HepG2 (cell line): ENCODE measurements at regions not wholly inside any gene's neighbourhood (a gene's known extent, or its start where the extent isn't known, plus 50 kb on each side); places are given as distances from the start of the nearest gene placed in this dataset.
"Not testable (repeated sequence)": the region's sequence is repeated elsewhere in the genome, so short reads cannot be mapped to it uniquely, and the experiment has no call there.

Experiments used
- ATAC-seq: fragments of 200-7000 bp; cut with Tn5 transposase; 3 replicates; pipeline ENCODE4 v1.9.1; 2020; ENCODE audit warnings: mild to moderate bottlenecking, moderate library complexity
- BruUV-seq: library from RNA; stranded (reverse); fragments of 400-500 nt; replicated peaks from 2 replicates; lab custom pipeline; 2021; lab: Mats Ljungman, UMichigan
- CTCF ChIA-PET: fragments of 300-600 bp; formaldehyde crosslinking; extraction: SDS; loops from one replicate; lab custom pipeline; 2021; ENCODE audit warnings: low total read pairs, inconsistent platforms, low intra/inter-chr PET ratio; lab: Yijun Ruan, JAX
- POLR2A ChIA-PET: fragments of 350-600 bp; sonication (Branson Sonifier 250); formaldehyde crosslinking; loops from one replicate; lab custom pipeline; 2020; ENCODE audit warnings: antibody characterized with exemption, inconsistent platforms; lab: Yijun Ruan, JAX
- DNase-seq: peaks from one replicate; pipeline ENCODE4 v3.0.0-alpha.2; 2015; ENCODE audit warnings: low spot score
- FAIRE-seq: peaks from 3 replicates; lab custom pipeline; 2011; peaks lifted over from hg19 to GRCh38; lab: Jason Lieb, UNC
- H2AFZ ChIP-seq: one replicate; pipeline ENCODE4 v1.6.1; 2011; ENCODE audit warnings: low read length, inconsistent platforms
- H3K27ac ChIP-seq: fragments of 300-600 bp; 3 replicates; pipeline ENCODE4 v1.8.0; 2011; ENCODE audit warnings: mixed run types, mild to moderate bottlenecking, mixed read lengths, low read length, inconsistent platforms; ENCODE audit not compliant: insufficient read depth; ENCODE audit errors: extremely low read length
- H3K27me3 ChIP-seq, 2 experiments: fragments of 200-600 bp in 1 of 2; 2 replicates in 1 of 2; 3 replicates in 1 of 2; pipeline versions ENCODE4 v1.6.0 to v1.8.0; 2011; ENCODE audit warnings: low read length in 2 of 2, mild to moderate bottlenecking in 2 of 2, moderate library complexity in 2 of 2, inconsistent platforms in 1 of 2; ENCODE audit not compliant: insufficient read depth in 2 of 2, control insufficient read depth in 1 of 2
- H3K36me3 ChIP-seq, 2 experiments: fragments of 200-600 bp in 1 of 2; replicated peaks in 1 of 2; 2 replicates in 1 of 2; 3 replicates in 1 of 2; pipeline versions ENCODE4 v1.5.1 to v1.8.0; 2011; ENCODE audit warnings: low read length in 2 of 2, inconsistent platforms in 1 of 2; ENCODE audit not compliant: insufficient read depth in 2 of 2, control insufficient read depth in 1 of 2
- H3K4me1 ChIP-seq: 2 replicates; pipeline ENCODE4 v1.5.1; 2012; ENCODE audit warnings: low read length, inconsistent platforms; ENCODE audit not compliant: insufficient read depth
- H3K4me2 ChIP-seq: 2 replicates; pipeline ENCODE4 v1.6.0; 2011; ENCODE audit warnings: low read depth, low read length, inconsistent platforms
- H3K4me3 ChIP-seq, 3 experiments: fragments of 200-600 bp in 1 of 3; sonication (generic), shearing (Covaris generic) in 1 of 3; replicated peaks in 1 of 3; 2 replicates each; pipeline ENCODE4 v1.5.1; 2011 to 2016; ENCODE audit warnings: low read length in 3 of 3, inconsistent platforms in 2 of 3, low read depth in 2 of 3, mild to moderate bottlenecking in 2 of 3, control low read depth in 1 of 3, mixed read lengths in 1 of 3; ENCODE audit not compliant: insufficient read depth in 1 of 3
- H3K79me2 ChIP-seq: one replicate; pipeline ENCODE4 v1.6.1; 2011; ENCODE audit warnings: low read length, inconsistent platforms; ENCODE audit not compliant: insufficient read depth
- H3K9ac ChIP-seq: 2 replicates; pipeline ENCODE4 v1.6.0; 2011; ENCODE audit warnings: mild to moderate bottlenecking, low read depth, low read length, inconsistent platforms; ENCODE audit not compliant: insufficient read depth
- H3K9me3 ChIP-seq: 2 replicates; pipeline ENCODE4 v1.5.1; 2012; ENCODE audit warnings: mild to moderate bottlenecking, low read length
- H4K20me1 ChIP-seq: 2 replicates; pipeline ENCODE4 v1.6.0; 2011; ENCODE audit warnings: inconsistent platforms, mild to moderate bottlenecking, low read length, moderate library complexity; ENCODE audit not compliant: insufficient read depth
- ARID5B ChIP-seq: IDR thresholded peaks from 2 replicates; pipeline ENCODE4 v1.4.0; 2020; ENCODE audit warnings: mild to moderate bottlenecking, missing genetic modification reagents
- BCL6 ChIP-seq: IDR thresholded peaks from 2 replicates; pipeline ENCODE4 v1.6.1; 2016; ENCODE audit warnings: missing genetic modification reagents, missing compliant biosample characterization
- HNF4A ChIP-seq: sonication (generic); formaldehyde crosslinking; IDR thresholded peaks from 2 replicates; pipeline ENCODE4 v1.4.0; 2020; ENCODE audit warnings: missing genetic modification reagents
- LCORL ChIP-seq, 2 experiments: fragments of 450-650 bp in 1 of 2; sonication (generic) in 1 of 2; formaldehyde crosslinking in 1 of 2; IDR thresholded peaks; 2 replicates each; pipeline versions ENCODE4 v1.5.0 to v1.6.1; 2017 to 2020; ENCODE audit warnings: antibody characterized with exemption in 1 of 2, missing genetic modification reagents in 1 of 2
- NR2F6 ChIP-seq, 2 experiments: IDR thresholded peaks; 2 replicates each; pipeline ENCODE4 v1.6.1; 2016; ENCODE audit warnings: antibody characterized with exemption in 1 of 2, mild to moderate bottlenecking in 1 of 2
- RARA ChIP-seq: IDR thresholded peaks from 2 replicates; pipeline ENCODE4 v1.6.1; 2016; ENCODE audit warnings: missing genetic modification reagents, missing compliant biosample characterization
- RXRB ChIP-seq: IDR thresholded peaks from 2 replicates; pipeline ENCODE4 v1.6.1; 2016; ENCODE audit warnings: borderline replicate concordance, missing genetic modification reagents, missing compliant biosample characterization
- SOX13 ChIP-seq, 3 experiments: fragments of 450-650 bp in 1 of 3; sonication (generic) in 1 of 3; formaldehyde crosslinking in 1 of 3; IDR thresholded peaks in 2 of 3; conservative IDR thresholded peaks in 1 of 3; 2 replicates each; pipeline versions ENCODE4 v1.5.0 to v1.6.1; 2016 to 2020; ENCODE audit warnings: antibody characterized with exemption in 1 of 3, mild to moderate bottlenecking in 1 of 3, missing compliant biosample characterization in 1 of 3, missing genetic modification reagents in 1 of 3, moderate library complexity in 1 of 3
- SOX5 ChIP-seq: IDR thresholded peaks from 2 replicates; pipeline ENCODE4 v1.6.1; 2016; ENCODE audit warnings: borderline replicate concordance
- SOX6 ChIP-seq, 2 experiments: fragments of 450-650 bp in 1 of 2; sonication (generic) in 1 of 2; formaldehyde crosslinking in 1 of 2; IDR thresholded peaks; 2 replicates each; pipeline versions ENCODE4 v1.4.0 to v1.6.1; 2017 to 2020; ENCODE audit warnings: antibody characterized with exemption in 1 of 2, mild to moderate bottlenecking in 1 of 2, missing genetic modification reagents in 1 of 2
- TCF7 ChIP-seq: sonication (generic); IDR thresholded peaks from 2 replicates; pipeline ENCODE4 v1.6.1; 2016; ENCODE audit warnings: antibody characterized with exemption, low read depth
- WGBS: methylation state at CpG from one replicate; pipeline ENCODE4 v1.1.6; 2017; ENCODE audit warnings: low lambda C conversion rate; 5-methylcytosine and 5-hydroxymethylcytosine counted together
- in situ Hi-C: cut with HindIII; loops from 2 replicates; pipeline ENCODE4 v1.10.0; 2017; ENCODE audit warnings: low pct_unique_long_range_greater_than_20kb; ENCODE audit not compliant: extremely low pct_ligation_motif_present
- intact Hi-C: fragments of 100-400 bp; cut with micrococcal nuclease; formaldehyde crosslinking; loops from one replicate; pipeline ENCODE4 v1.10.0; 2022; ENCODE audit not compliant: unreplicated experiment

DNA sequence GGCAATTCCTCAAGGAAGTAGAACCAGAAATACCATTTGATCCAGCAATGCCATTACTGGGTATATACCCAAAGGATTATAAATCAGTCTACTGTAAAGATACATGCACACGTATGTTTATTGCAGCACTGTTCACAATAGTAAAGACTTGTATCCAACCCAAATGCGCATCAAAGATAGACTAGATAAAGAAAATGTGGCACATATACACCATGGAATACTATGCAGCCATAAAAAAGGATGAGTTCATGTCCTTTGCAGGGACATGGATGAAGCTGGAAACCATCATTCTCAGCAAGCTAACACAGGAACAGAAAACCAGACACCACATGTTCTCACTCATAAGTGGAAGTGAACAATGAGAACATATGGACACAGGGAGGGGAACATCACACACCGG is 130.0 kb upstream of the HS3ST4 start:
- 17% methylated on average over 3 of the region's 3 CpGs for WGBS
- H3K4me2 ChIP-seq, intact Hi-C loops, ATAC-seq, H3K4me1 ChIP-seq, H3K4me3 ChIP-seq, H3K79me2 ChIP-seq, H2AFZ ChIP-seq, in situ Hi-C loops, H3K36me3 ChIP-seq, H3K27me3 ChIP-seq, BruUV-seq, H3K9ac ChIP-seq, CTCF ChIA-PET, DNase-seq, H4K20me1 ChIP-seq, POLR2A ChIA-PET, H3K9me3 ChIP-seq, FAIRE-seq, H3K27ac ChIP-seq: not testable (repeated sequence)

DNA sequence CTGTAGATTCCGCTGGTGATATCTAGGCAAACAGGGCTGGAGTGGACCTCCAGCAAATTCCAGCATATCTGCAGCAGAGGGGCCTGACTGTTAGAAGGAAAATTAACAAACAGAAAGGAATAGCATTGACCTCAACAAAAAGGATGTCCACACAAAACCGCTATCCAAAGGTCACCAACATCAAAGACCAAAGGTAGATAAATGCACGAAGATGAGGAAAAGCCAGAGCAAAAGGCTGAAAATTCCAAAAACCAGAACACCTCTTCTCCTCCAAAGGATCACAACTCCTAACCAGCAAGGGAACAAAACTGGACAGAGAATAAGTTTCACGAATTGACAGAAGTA is 134.8 kb upstream of the HS3ST4 start:
- H3K4me3 ChIP-seq: peak overlapping the region in 1 of 3 experiments; percentile 44; a peak in 1 of 6 replicates
- H3K9ac ChIP-seq; BruUV-seq; H3K27me3 ChIP-seq; H3K36me3 ChIP-seq; H4K20me1 ChIP-seq; CTCF ChIA-PET; H3K27ac ChIP-seq; H2AFZ ChIP-seq; in situ Hi-C loops; H3K79me2 ChIP-seq; intact Hi-C loops; POLR2A ChIA-PET; TF ChIP-seq SOX13 (CRISPR knock-in tag; conservative IDR thresholded peaks at IDR 0.05 in 1 of 2, IDR thresholded peaks at IDR 0.05 in 1 of 2); SOX6 (IDR thresholded peaks at IDR 0.05); LCORL (IDR thresholded peaks at IDR 0.05): not testable (repeated sequence)
- H3K4me2 ChIP-seq: peak overlapping the region; percentile 65
- 0% methylated on average over 4 of the region's 4 CpGs for WGBS
- FAIRE-seq (peak; percentile 40), ATAC-seq (peak; percentile 69), DNase-seq (peak; percentile 53)
- H3K9me3 ChIP-seq: peaks cover 31% of the 10 kb centered on the region
- peaks cover 18% of the 10 kb centered on the region for H3K4me1 ChIP-seq
- TF ChIP-seq SOX5 (CRISPR knock-in tag): peak; percentile 28; the same call in 1 of the 2 replicates
- peak; percentile 24; the same call in 1 of the 2 replicates for TF ChIP-seq BCL6 (CRISPR knock-in tag)
- TF ChIP-seq RXRB (CRISPR knock-in tag): peak; percentile 13; the same call in 1 of the 2 replicates
- TF ChIP-seq HNF4A (CRISPR knock-in tag): peak; percentile 75
- peak; percentile 53 for TF ChIP-seq ARID5B
- TF ChIP-seq SOX13 (IDR thresholded peaks at IDR 0.05): 0 out of 2 replicates have a peak, but pooled peaks have one; percentile 22
- 0 out of 2 replicates have a peak, but pooled peaks have one; percentile 31 for TF ChIP-seq SOX6 (CRISPR knock-in tag; IDR thresholded peaks at IDR 0.05)
- peak; percentile 32; the same call in 1 of the 2 replicates for TF ChIP-seq NR2F6 (IDR thresholded peaks at IDR 0.05)
- TF ChIP-seq NR2F6 (CRISPR knock-in tag; IDR thresholded peaks at IDR 0.05): peak; percentile 13; the same call in 1 of the 2 replicates
- peak; percentile 28; the same call in 1 of the 2 replicates for TF ChIP-seq RARA (CRISPR knock-in tag)
- 0 out of 2 replicates have a peak, but pooled peaks have one; percentile 15 for TF ChIP-seq LCORL (CRISPR knock-in tag; IDR thresholded peaks at IDR 0.05)
- peak; percentile 63; the same call in 1 of the 2 replicates for TF ChIP-seq TCF7
